ENCODE measurements at regions not wholly inside any gene's neighbourhood (a gene's known extent, or its start where the extent isn't known, plus 50 kb on each side); places are given as distances from the start of the nearest gene placed in this dataset.

DNA sequence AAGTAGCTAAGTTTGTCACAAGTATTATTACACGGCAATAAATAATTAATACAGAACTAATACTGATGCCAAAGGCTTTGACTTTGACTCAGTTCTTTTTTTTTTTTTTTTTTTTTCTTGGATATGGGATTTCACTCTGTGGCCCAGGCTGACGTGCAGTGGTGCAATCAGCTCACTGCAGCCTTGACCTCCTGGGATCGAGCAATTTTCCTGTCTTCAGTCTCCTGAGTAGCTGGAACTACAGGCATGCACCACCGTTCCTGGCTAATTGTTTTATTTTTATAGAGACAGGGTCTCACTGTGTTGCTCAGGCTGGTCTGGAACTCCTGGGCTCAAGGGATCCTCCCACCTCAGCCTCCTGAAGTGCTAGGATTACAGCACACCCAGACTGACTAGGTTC lies 284.5 kb downstream of the SS18 start:
- Histone ChIP-seq H3K4me3 (replicated peaks in 1 of 2; ENCODE audit: low read depth in 1 of 2, low read length in 2 of 2) (no peak overlapping the region), H3K9me3 (ENCODE audit: control insufficient read depth in 1 of 2, insufficient read depth in 1 of 2, low read depth in 1 of 2, low read length in 2 of 2) (no peaks in the 10 kb centered on the region), H3K9me2 (ENCODE audit: insufficient read depth) (no peaks in the 10 kb centered on the region), H3K79me2 (ENCODE audit: insufficient read depth, low read length) (no peaks in the 10 kb centered on the region), H3K4me2 (ENCODE audit: low read length) (no peak overlapping the region), H3K36me3 (ENCODE audit: control insufficient read depth in 1 of 2, insufficient read depth in 2 of 2, low read length in 2 of 2) (no peaks in the 10 kb centered on the region), H4K20me1 (ENCODE audit: insufficient read depth) (no peaks in the 10 kb centered on the region), H3K27me3 (ENCODE audit: insufficient read depth, low read length) (0 out of 2 replicates have a peak, but pooled peaks cover 9% of the 10 kb centered on the region), H3K27ac (ENCODE audit: low read depth, low read length) (no peak overlapping the region), H3K4me1 (ENCODE audit: control insufficient read depth in 1 of 2, insufficient read depth in 2 of 2, low read length in 2 of 2) (no peaks in the 10 kb centered on the region), H3K9ac (ENCODE audit: low read length) (no peak overlapping the region), H2AFZ (ENCODE audit: low read depth, low read length, poor library complexity, severe bottlenecking) (no peak overlapping the region)
- CTCF ChIA-PET = interaction anchor here (0.7 kb wide), 1 partner anchor 84 kb away, joined by 5 read pairs; no protein-coding TSS in a partner anchor
- intact Hi-C loops (cut with micrococcal nuclease) = no loop called here
- no peak for TF ChIP-seq CBX3 (IDR thresholded peaks at IDR 0.05; ENCODE audit: low read depth)
- RAD21 ChIA-PET (ENCODE audit: low non-redundant PET in 1 of 2, low total read pairs in 2 of 2, uncharacterized antibody in 2 of 2, unreplicated experiment in 2 of 2) = no interaction called here
- ATAC-seq (no peak), DNase-seq (ENCODE audit: low read depth, low spot score) (no peak)
- POLR2A ChIA-PET = no interaction called here
- BruUV-seq (replicated peaks) = no TSS peak

DNA sequence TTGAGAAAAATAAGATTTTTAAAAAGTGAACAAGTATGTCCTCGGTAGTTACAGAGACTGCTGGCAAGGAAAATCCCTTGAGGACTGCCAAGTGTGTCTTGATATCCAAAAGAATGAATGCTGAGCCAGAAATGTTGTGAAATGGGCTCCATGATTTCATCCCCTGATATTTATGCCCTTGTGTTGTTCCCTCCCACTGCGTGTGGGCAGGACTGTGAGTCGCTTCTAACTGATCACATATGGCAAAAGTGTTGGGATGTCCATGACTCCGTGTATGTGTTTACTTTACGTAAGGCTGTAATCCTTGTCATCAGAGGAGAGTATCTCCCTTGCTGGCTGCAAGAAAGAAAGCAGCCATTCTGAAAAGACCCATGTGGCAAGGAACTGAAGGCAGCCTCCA lies 285.1 kb downstream of the SS18 start:
- Histone ChIP-seq H3K36me3 (ENCODE audit: control insufficient read depth in 1 of 2, insufficient read depth in 2 of 2, low read length in 2 of 2) (no peaks in the 10 kb centered on the region), H3K27me3 (ENCODE audit: insufficient read depth, low read length) (0 out of 2 replicates have a peak, but pooled peaks cover 9% of the 10 kb centered on the region), H3K9ac (ENCODE audit: low read length) (no peak overlapping the region), H3K79me2 (ENCODE audit: insufficient read depth, low read length) (no peaks in the 10 kb centered on the region), H3K4me1 (ENCODE audit: control insufficient read depth in 1 of 2, insufficient read depth in 2 of 2, low read length in 2 of 2) (no peaks in the 10 kb centered on the region), H3K27ac (ENCODE audit: low read depth, low read length) (no peak overlapping the region), H4K20me1 (ENCODE audit: insufficient read depth) (no peaks in the 10 kb centered on the region), H3K9me3 (ENCODE audit: control insufficient read depth in 1 of 2, insufficient read depth in 1 of 2, low read depth in 1 of 2, low read length in 2 of 2) (no peaks in the 10 kb centered on the region), H3K9me2 (ENCODE audit: insufficient read depth) (no peaks in the 10 kb centered on the region), H3K4me3 (replicated peaks in 1 of 2; ENCODE audit: low read depth in 1 of 2, low read length in 2 of 2) (no peak overlapping the region), H2AFZ (ENCODE audit: low read depth, low read length, poor library complexity, severe bottlenecking) (no peak overlapping the region), H3K4me2 (ENCODE audit: low read length) (no peak overlapping the region)
- DNase-seq (ENCODE audit: low read depth, low spot score) (no peak), ATAC-seq (no peak)
- intact Hi-C loops (cut with micrococcal nuclease) = no loop called here
- ChIA-PET POLR2A (no interaction called here), CTCF (no interaction called here), RAD21 (ENCODE audit: low non-redundant PET in 1 of 2, low total read pairs in 2 of 2, uncharacterized antibody in 2 of 2, unreplicated experiment in 2 of 2) (no interaction called here)
- BruUV-seq (replicated peaks) = no TSS peak
- TF ChIP-seq SP1 (IDR thresholded peaks at IDR 0.05; ENCODE audit: low read depth) (no peak), RAD21 (IDR thresholded peaks at IDR 0.05; ENCODE audit: low read depth) (no peak), EZH2 (IDR thresholded peaks at IDR 0.05) (no peak), YY1 (IDR thresholded peaks at IDR 0.05; ENCODE audit: extremely low read depth, insufficient replicate concordance, low read depth, low read length) (no peak), CBX3 (IDR thresholded peaks at IDR 0.05; ENCODE audit: low read depth) (no peak), POLR2AphosphoS5 (IDR thresholded peaks at IDR 0.05; ENCODE audit: low read depth, low read length) (no peak), EZH2phosphoT487 (IDR thresholded peaks at IDR 0.05; ENCODE audit: borderline replicate concordance) (no peak), SIN3A (IDR thresholded peaks at IDR 0.05; ENCODE audit: low read depth) (no peak), FOSL1 (IDR thresholded peaks at IDR 0.05; ENCODE audit: low read depth) (no peak), POLR2A (IDR thresholded peaks at IDR 0.05; ENCODE audit: borderline replicate concordance, extremely low read depth, insufficient read depth, insufficient read length) (no peak), JUND (IDR thresholded peaks at IDR 0.05) (no peak), TCF7L2 (IDR thresholded peaks at IDR 0.05; ENCODE audit: borderline replicate concordance, extremely low read depth, insufficient read depth, insufficient read length) (no peak)
- TF ChIP-seq, protein P1, sequence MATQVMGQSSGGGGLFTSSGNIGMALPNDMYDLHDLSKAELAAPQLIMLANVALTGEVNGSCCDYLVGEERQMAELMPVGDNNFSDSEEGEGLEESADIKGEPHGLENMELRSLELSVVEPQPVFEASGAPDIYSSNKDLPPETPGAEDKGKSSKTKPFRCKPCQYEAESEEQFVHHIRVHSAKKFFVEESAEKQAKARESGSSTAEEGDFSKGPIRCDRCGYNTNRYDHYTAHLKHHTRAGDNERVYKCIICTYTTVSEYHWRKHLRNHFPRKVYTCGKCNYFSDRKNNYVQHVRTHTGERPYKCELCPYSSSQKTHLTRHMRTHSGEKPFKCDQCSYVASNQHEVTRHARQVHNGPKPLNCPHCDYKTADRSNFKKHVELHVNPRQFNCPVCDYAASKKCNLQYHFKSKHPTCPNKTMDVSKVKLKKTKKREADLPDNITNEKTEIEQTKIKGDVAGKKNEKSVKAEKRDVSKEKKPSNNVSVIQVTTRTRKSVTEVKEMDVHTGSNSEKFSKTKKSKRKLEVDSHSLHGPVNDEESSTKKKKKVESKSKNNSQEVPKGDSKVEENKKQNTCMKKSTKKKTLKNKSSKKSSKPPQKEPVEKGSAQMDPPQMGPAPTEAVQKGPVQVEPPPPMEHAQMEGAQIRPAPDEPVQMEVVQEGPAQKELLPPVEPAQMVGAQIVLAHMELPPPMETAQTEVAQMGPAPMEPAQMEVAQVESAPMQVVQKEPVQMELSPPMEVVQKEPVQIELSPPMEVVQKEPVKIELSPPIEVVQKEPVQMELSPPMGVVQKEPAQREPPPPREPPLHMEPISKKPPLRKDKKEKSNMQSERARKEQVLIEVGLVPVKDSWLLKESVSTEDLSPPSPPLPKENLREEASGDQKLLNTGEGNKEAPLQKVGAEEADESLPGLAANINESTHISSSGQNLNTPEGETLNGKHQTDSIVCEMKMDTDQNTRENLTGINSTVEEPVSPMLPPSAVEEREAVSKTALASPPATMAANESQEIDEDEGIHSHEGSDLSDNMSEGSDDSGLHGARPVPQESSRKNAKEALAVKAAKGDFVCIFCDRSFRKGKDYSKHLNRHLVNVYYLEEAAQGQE (IDR thresholded peaks at IDR 0.05; ENCODE audit: low read depth) = no peak
- TF ChIP-seq, protein P2, sequence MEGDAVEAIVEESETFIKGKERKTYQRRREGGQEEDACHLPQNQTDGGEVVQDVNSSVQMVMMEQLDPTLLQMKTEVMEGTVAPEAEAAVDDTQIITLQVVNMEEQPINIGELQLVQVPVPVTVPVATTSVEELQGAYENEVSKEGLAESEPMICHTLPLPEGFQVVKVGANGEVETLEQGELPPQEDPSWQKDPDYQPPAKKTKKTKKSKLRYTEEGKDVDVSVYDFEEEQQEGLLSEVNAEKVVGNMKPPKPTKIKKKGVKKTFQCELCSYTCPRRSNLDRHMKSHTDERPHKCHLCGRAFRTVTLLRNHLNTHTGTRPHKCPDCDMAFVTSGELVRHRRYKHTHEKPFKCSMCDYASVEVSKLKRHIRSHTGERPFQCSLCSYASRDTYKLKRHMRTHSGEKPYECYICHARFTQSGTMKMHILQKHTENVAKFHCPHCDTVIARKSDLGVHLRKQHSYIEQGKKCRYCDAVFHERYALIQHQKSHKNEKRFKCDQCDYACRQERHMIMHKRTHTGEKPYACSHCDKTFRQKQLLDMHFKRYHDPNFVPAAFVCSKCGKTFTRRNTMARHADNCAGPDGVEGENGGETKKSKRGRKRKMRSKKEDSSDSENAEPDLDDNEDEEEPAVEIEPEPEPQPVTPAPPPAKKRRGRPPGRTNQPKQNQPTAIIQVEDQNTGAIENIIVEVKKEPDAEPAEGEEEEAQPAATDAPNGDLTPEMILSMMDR (IDR thresholded peaks at IDR 0.05 in 2 of 3, conservative IDR thresholded peaks at IDR 0.05 in 1 of 3; ENCODE audit: borderline replicate concordance in 1 of 3, insufficient read depth in 1 of 3, low read depth in 2 of 3, low read length in 2 of 3) = no peak

All from HCT116 (cell line).